ENCODE measurements at regions not wholly inside any gene's neighbourhood (a gene's known extent, or its start where the extent isn't known, plus 50 kb on each side); places are given as distances from the start of the nearest gene placed in this dataset.

GRCh38 chr2:239654266-239654665 lies 253.4 kb upstream of the HDAC4 start:
- intact Hi-C loops (cut with DNase I, micrococcal nuclease) = no loop called here
- no peaks in the 10 kb centered on the region for H3K27me3 Mint-ChIP-seq
- H3K36me3 ChIP-seq (ENCODE audit: insufficient read depth, low read length) = no peaks in the 10 kb centered on the region
- TF ChIP-seq CTCF (IDR thresholded peaks at IDR 0.05) = no peak
- no peaks in the 10 kb centered on the region for H3K4me1 Mint-ChIP-seq (ENCODE audit: low read depth)
- H3K27ac ChIP-seq (ENCODE audit: low read depth in 1 of 2, low read length in 2 of 2) = no peak overlapping the region
- no peaks in the 10 kb centered on the region for H3K36me3 Mint-ChIP-seq (ENCODE audit: low read depth)
- no peaks in the 10 kb centered on the region for H3K4me1 ChIP-seq (ENCODE audit: insufficient read depth, low read length)
- no peaks in the 10 kb centered on the region for H3K9me3 Mint-ChIP-seq
- H3K27ac Mint-ChIP-seq = no peak overlapping the region
- no peak for DNase-seq
- H3K4me3 ChIP-seq (ENCODE audit: low read length) = no peak overlapping the region
- ATAC-seq (ENCODE audit: poor library complexity) = no peak
- CTCF ChIA-PET = no interaction called here
- no peak overlapping the region for H3K4me3 Mint-ChIP-seq
- H3K9me3 ChIP-seq (ENCODE audit: control insufficient read depth in 1 of 2, insufficient read depth in 1 of 2, low read length in 2 of 2) = peaks cover 0 to 4% of the 10 kb centered on the region in 2 experiments
- POLR2A ChIA-PET = interaction anchor here (1.4 kb wide), 1 partner anchor 31 kb away, joined by 6 read pairs; no protein-coding TSS in a partner anchor
- H3K27me3 ChIP-seq (ENCODE audit: control insufficient read depth in 1 of 2, insufficient read depth in 2 of 2, low read length in 2 of 2) = no peaks in the 10 kb centered on the region

GRCh38 chr2:239651859-239652258 lies 251.0 kb upstream of the HDAC4 start:
- no peaks in the 10 kb centered on the region for H3K36me3 ChIP-seq (ENCODE audit: insufficient read depth, low read length)
- POLR2A ChIA-PET = no interaction called here
- Mint-ChIP-seq H3K4me3 (no peak overlapping the region), H3K4me1 (ENCODE audit: low read depth) (no peaks in the 10 kb centered on the region), H3K27me3 (no peaks in the 10 kb centered on the region), H3K36me3 (ENCODE audit: low read depth) (no peaks in the 10 kb centered on the region), H3K27ac (no peak overlapping the region), H3K9me3 (no peaks in the 10 kb centered on the region)
- H3K27ac ChIP-seq (ENCODE audit: low read depth in 1 of 2, low read length in 2 of 2) = no peak overlapping the region
- DNase-seq (no peak), ATAC-seq (ENCODE audit: poor library complexity) (no peak)
- no peaks in the 10 kb centered on the region for H3K27me3 ChIP-seq (ENCODE audit: control insufficient read depth in 1 of 2, insufficient read depth in 2 of 2, low read length in 2 of 2)
- peaks cover 2% of the 10 kb centered on the region for H3K4me1 ChIP-seq (ENCODE audit: insufficient read depth, low read length)
- intact Hi-C loops (cut with DNase I, micrococcal nuclease) = no loop called here
- peaks cover 0 to 14% of the 10 kb centered on the region in 2 experiments for H3K9me3 ChIP-seq (ENCODE audit: control insufficient read depth in 1 of 2, insufficient read depth in 1 of 2, low read length in 2 of 2)
- H3K4me3 ChIP-seq (ENCODE audit: low read length) = no peak overlapping the region
- no peak for TF ChIP-seq CTCF (IDR thresholded peaks at IDR 0.05)
- CTCF ChIA-PET = no interaction called here

GRCh38 chr2:239650674-239651073 lies 249.9 kb upstream of the HDAC4 start:
- no peaks in the 10 kb centered on the region for H3K9me3 Mint-ChIP-seq
- peaks cover 2% of the 10 kb centered on the region for H3K4me1 ChIP-seq (ENCODE audit: insufficient read depth, low read length)
- H3K36me3 Mint-ChIP-seq (ENCODE audit: low read depth) = no peaks in the 10 kb centered on the region
- no peaks in the 10 kb centered on the region for H3K27me3 Mint-ChIP-seq
- no peak overlapping the region for H3K4me3 ChIP-seq (ENCODE audit: low read length)
- CTCF ChIA-PET = no interaction called here
- no peak for TF ChIP-seq CTCF (IDR thresholded peaks at IDR 0.05)
- no peaks in the 10 kb centered on the region for H3K27me3 ChIP-seq (ENCODE audit: control insufficient read depth in 1 of 2, insufficient read depth in 2 of 2, low read length in 2 of 2)
- H3K27ac ChIP-seq (ENCODE audit: low read depth in 1 of 2, low read length in 2 of 2) = no peak overlapping the region
- ATAC-seq (ENCODE audit: poor library complexity) (no peak), DNase-seq (no peak)
- peaks cover 0 to 14% of the 10 kb centered on the region in 2 experiments for H3K9me3 ChIP-seq (ENCODE audit: control insufficient read depth in 1 of 2, insufficient read depth in 1 of 2, low read length in 2 of 2)
- intact Hi-C loops (cut with DNase I, micrococcal nuclease) = no loop called here
- no peaks in the 10 kb centered on the region for H3K36me3 ChIP-seq (ENCODE audit: insufficient read depth, low read length)
- H3K4me3 Mint-ChIP-seq = no peak overlapping the region
- H3K4me1 Mint-ChIP-seq (ENCODE audit: low read depth) = no peaks in the 10 kb centered on the region
- POLR2A ChIA-PET = no interaction called here
- no peak overlapping the region for H3K27ac Mint-ChIP-seq
